HG02938 (cell line): ENCODE measurements at regions not wholly inside any gene's neighbourhood (a gene's known extent, or its start where the extent isn't known, plus 50 kb on each side); places are given as distances from the start of the nearest gene placed in this dataset.

Source experiments
- ATAC-seq: cut with Tn5 transposase; IDR thresholded peaks from one replicate; pipeline ENCODE4 v1.9.1; 2021; ENCODE audit warnings: mild to moderate bottlenecking, moderate library complexity; ENCODE audit not compliant: unreplicated experiment

- no peak for ATAC-seq
Measured at GRCh38 chr1:37309574-37309973, 164.8 kb upstream of the ZC3H12A start.

- ATAC-seq = no peak
Measured at GRCh38 chr1:37310064-37310463, 164.3 kb upstream of the ZC3H12A start.

GRCh38 chr1:37315371-37315846, 159.0 kb upstream of the ZC3H12A start:
- no peak for ATAC-seq

- ATAC-seq = no peak
Measured at GRCh38 chr1:37317870-37318467, 156.4 kb upstream of the ZC3H12A start.

- ATAC-seq = no peak
Measured at GRCh38 chr1:37318490-37318889, 155.9 kb upstream of the ZC3H12A start.

- ATAC-seq = no peak
Measured at GRCh38 chr1:37319284-37319683, 155.1 kb upstream of the ZC3H12A start.

- no peak for ATAC-seq
Measured at GRCh38 chr1:37323486-37324377, 150.6 kb upstream of the ZC3H12A start.

GRCh38 chr1:37325010-37325409, 149.4 kb upstream of the ZC3H12A start:
- ATAC-seq = no peak

- ATAC-seq = no peak
Measured at GRCh38 chr1:37325509-37326437, 148.6 kb upstream of the ZC3H12A start.

- no peak for ATAC-seq
Measured at GRCh38 chr1:37332126-37332525, 142.3 kb upstream of the ZC3H12A start.

GRCh38 chr1:37338658-37339057, 135.7 kb upstream of the ZC3H12A start:
- ATAC-seq = no peak

- no peak for ATAC-seq
Measured at GRCh38 chr1:37342736-37343135, 131.6 kb upstream of the ZC3H12A start.

GRCh38 chr1:37347104-37347649, 127.2 kb upstream of the ZC3H12A start:
- ATAC-seq = no peak

GRCh38 chr1:37353871-37354270, 120.5 kb upstream of the ZC3H12A start:
- no peak for ATAC-seq

- no peak for ATAC-seq
Measured at GRCh38 chr1:37354876-37355650, 119.3 kb upstream of the ZC3H12A start.

- ATAC-seq = no peak
Measured at GRCh38 chr1:37358992-37359391, 115.4 kb upstream of the ZC3H12A start.

- ATAC-seq = no peak
Measured at GRCh38 chr1:37360011-37360410, 114.4 kb upstream of the ZC3H12A start.

GRCh38 chr1:37362594-37363385, 111.6 kb upstream of the ZC3H12A start:
- no peak for ATAC-seq

GRCh38 chr1:37363535-37363934, 110.8 kb upstream of the ZC3H12A start:
- no peak for ATAC-seq
